ENCODE measurements at regions not wholly inside any gene's neighbourhood (a gene's known extent, or its start where the extent isn't known, plus 50 kb on each side); places are given as distances from the start of the nearest gene placed in this dataset.
"Not testable (repeated sequence)": the region's sequence is repeated elsewhere in the genome, so short reads cannot be mapped to it uniquely, and the experiment has no call there.

DNA sequence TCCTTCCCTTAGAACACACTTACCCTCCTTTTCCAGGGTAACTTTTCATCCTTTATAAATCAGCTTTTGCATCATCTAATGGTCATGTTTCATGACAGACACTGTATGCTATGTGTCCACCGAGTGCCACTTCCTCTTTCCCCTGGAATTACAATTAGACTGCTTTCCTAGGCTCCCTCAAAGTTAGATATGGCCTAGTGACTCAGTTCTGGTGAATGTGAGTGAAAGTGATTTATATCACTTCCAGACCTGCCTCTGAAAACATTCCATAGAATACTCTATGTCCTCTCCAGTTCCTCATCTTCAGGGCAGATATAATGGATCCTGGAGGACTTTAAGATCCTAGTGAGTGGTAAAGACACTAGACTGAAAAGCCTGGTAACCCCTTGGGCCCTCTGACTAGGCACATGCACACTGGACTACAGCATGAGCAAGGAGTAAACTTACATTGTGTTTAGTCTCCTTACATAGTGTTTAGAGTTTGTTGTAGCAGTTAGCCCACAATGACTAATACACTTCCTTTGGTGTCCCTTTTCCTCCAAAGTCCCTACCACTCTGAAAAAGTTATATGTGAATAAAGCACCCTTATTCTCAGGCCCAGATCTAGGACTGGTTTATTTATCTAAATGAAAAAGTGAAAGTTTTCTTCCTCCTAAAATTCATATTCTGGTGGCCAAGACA is 59.3 kb downstream of the GPR88 start:
- TF ChIP-seq, protein P1, sequence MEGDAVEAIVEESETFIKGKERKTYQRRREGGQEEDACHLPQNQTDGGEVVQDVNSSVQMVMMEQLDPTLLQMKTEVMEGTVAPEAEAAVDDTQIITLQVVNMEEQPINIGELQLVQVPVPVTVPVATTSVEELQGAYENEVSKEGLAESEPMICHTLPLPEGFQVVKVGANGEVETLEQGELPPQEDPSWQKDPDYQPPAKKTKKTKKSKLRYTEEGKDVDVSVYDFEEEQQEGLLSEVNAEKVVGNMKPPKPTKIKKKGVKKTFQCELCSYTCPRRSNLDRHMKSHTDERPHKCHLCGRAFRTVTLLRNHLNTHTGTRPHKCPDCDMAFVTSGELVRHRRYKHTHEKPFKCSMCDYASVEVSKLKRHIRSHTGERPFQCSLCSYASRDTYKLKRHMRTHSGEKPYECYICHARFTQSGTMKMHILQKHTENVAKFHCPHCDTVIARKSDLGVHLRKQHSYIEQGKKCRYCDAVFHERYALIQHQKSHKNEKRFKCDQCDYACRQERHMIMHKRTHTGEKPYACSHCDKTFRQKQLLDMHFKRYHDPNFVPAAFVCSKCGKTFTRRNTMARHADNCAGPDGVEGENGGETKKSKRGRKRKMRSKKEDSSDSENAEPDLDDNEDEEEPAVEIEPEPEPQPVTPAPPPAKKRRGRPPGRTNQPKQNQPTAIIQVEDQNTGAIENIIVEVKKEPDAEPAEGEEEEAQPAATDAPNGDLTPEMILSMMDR (IDR thresholded peaks at IDR 0.05; ENCODE audit: low read depth, low read length) = no peak
- H3K4me3 ChIP-seq (ENCODE audit: low read depth, low read length) = no peak overlapping the region

DNA sequence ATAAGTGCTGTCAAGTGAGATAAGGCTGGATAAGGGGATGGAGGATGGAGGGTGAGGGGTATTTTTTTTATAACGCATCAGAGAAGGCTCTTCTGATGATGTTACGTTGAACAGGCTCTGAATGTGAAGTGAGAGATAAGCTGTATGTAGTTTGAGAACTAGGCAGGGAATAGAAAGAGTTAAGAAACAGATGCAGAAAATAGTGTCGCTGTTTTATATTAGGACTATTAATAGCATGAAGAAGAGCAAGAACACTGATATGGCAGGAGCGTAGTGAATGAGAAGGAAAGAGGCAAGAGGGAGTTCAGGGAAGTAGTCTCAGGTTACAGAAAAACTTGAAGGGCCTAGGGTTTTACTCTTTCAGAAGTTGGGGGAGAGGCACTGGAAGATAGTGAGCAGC is 59.8 kb downstream of the GPR88 start:
- TF ChIP-seq, protein P1 (IDR thresholded peaks at IDR 0.05; ENCODE audit: low read depth, low read length) = no peak
- no peak overlapping the region for H3K4me3 ChIP-seq (ENCODE audit: low read depth, low read length)

DNA sequence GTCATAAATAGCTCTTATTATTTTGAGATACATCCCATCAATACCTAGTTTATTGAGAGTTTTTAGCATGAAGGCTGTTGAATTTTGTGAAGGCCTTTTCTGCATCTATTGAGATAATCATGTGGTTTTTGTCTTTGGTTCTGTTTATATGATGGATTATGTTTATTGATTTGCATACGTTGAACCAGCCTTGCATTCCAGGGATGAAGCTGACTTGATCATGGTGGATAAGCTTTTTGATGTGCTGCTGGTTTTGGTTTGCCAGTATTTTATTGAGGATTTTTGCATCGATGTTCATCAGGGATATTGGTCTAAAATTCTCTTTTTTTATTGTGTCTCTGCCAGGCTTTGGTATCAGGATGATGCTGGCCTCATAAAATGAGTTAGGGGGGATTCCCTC is 62.4 kb downstream of the GPR88 start:
- not testable (repeated sequence) for H3K4me3 ChIP-seq (ENCODE audit: low read depth, low read length)

DNA sequence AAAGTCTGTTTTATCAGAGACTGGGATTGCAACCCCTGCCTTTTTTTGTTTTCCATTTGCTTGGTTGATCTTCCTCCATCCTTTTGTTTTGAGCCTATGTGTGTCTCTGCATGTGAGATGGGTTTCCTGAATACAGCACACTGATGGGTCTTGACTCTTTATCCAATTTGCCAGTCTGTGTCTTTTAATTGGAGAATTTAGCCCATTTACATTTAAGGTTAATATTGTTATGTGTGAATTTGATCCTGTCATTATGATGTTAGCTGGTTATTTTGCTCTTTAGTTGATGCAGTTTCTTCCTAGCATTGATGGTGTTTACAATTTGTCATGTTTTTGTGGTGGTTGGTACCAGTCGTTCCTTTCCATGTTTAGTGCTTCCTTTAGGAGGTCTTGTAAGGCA is 64.1 kb downstream of the GPR88 start:
- not testable (repeated sequence) for H3K4me3 ChIP-seq (ENCODE audit: low read depth, low read length)

DNA sequence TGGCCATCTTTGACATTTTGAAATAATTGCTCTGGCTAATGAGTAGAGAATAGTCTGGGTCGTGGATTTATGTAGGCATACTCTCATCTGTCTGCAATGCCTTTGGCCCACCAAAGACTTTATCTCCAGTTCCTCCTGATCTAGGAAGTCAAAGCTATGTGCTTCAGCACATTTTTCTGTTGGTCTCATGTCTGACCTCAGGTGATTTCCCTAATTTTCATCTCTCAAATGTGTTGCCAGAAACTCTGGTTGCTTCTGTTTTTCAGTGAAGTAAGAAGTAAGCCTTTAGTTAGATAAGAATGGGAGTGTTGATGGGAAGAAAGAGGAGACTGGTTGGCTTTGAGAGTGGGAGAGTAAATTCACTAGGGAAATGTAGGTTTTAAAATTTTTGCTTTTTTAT is 66.4 kb downstream of the GPR88 start:
- TF ChIP-seq, protein P1 (IDR thresholded peaks at IDR 0.05; ENCODE audit: low read depth, low read length) = no peak

DNA sequence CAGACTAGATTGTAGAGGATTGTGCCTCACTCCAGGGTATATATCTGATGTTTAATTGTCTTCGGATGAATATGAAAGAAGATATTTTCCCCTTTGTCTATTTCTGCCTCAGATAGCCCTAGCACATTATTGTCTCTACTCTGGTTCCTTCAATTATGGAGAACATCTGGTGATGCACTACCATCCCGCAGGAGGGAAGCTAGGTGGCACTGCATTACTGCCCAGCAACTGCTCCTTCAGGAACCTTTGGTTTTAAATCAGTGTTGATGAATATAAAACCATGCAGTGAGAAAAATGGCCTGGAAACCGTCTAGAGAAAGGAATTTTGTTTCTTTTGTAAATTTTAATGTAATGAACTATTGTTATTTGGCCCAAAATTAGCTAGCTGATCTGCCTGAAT is 68.5 kb downstream of the GPR88 start:
- TF ChIP-seq, protein P1 (IDR thresholded peaks at IDR 0.05; ENCODE audit: low read depth, low read length) = peak; percentile 64
- no peak overlapping the region for H3K4me3 ChIP-seq (ENCODE audit: low read depth, low read length)

More for the DNA sequence above, 66.4 kb downstream of the GPR88 start:
- H3K4me3 ChIP-seq (ENCODE audit: low read depth, low read length) = no peak overlapping the region

DNA sequence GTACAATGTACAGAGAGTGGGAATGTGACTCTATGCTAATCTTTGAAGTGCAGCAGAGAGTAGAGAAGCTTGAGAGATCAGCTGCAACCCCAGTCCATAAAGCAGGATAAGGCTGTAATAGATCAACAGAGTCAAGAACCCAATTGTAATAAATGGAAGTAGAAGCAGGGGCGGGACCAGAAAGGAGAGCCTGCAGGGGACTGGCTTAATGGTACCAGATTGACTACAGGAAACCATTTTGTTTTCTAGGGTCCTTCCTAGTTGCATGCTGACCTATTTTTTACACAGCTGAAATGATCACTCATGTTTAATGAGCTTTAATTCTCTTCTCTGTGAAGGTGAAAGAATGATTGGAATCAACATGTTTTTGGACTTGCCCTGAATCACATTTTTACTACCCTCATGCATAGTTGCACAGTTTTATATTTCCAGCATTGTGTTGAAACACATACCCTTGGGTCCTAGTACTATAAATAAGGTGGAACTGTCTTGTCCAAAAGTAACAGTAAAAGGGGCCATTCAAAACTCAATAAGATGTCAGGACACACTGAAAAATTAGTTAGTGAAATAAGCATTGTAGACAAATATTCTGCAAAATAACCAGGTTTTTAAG is 69.8 kb downstream of the GPR88 start:
- H3K4me3 ChIP-seq (ENCODE audit: low read depth, low read length) = no peak overlapping the region
- TF ChIP-seq, protein P1 (IDR thresholded peaks at IDR 0.05; ENCODE audit: low read depth, low read length) = no peak

DNA sequence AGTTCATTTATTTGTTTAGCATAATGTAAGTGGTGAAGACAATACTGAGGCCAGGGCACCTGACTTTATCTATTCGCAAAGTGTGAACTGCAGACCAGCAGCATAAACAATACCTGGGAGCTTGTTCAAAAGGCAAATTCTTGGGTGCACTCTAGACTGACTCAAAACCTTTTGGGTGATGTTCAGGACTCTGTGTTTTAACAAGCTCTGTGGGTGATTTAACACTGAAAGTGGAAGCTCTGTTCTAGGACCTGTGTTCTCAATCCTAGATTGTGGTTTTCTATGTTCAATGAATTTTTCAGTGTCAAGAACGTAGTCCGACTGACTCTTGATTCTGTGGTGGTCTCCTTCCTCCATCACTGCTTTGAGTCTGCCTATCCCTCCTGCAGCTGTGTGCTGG is 71.9 kb downstream of the GPR88 start:
- TF ChIP-seq, protein P1 (IDR thresholded peaks at IDR 0.05; ENCODE audit: low read depth, low read length) = no peak
- no peak overlapping the region for H3K4me3 ChIP-seq (ENCODE audit: low read depth, low read length)
